Endothelial cell of umbilical vein (primary cell): ENCODE measurements at regions not wholly inside any gene's neighbourhood (a gene's known extent, or its start where the extent isn't known, plus 50 kb on each side); places are given as distances from the start of the nearest gene placed in this dataset.

Experiments
- BruUV-seq: library from RNA; stranded (reverse); fragments of 400-500 nt; replicated peaks from 2 replicates; lab custom pipeline; 2021; lab: Mats Ljungman, UMichigan
- CTCF ChIA-PET: fragments of 300-600, 350-600 bp; sonication (Branson Sonifier 250); formaldehyde crosslinking; loops from one replicate; lab custom pipeline; 2021; ENCODE audit warnings: antibody characterized with exemption, inconsistent platforms; lab: Charles Lee
- POLR2A ChIA-PET: fragments of 300-600, 350-600 bp; sonication (Branson Sonifier 250); formaldehyde crosslinking; loops from one replicate; lab custom pipeline; 2021; ENCODE audit warnings: antibody characterized with exemption, inconsistent platforms; lab: Charles Lee
- DNase-seq: peaks from one replicate; pipeline ENCODE4 v3.0.0-alpha.2; 2011; ENCODE audit warnings: low read depth, low spot score
- FAIRE-seq: peaks from 2 replicates; lab custom pipeline; 2011; peaks lifted over from hg19 to GRCh38; lab: Jason Lieb, UNC
- H2AFZ ChIP-seq: 2 replicates; pipeline ENCODE4 v1.6.0; 2012; ENCODE audit warnings: low read depth, low read length, control low read depth, inconsistent platforms
- H3K27ac ChIP-seq: 2 replicates; pipeline ENCODE4 v1.5.1; 2011; ENCODE audit warnings: low read depth, mild to moderate bottlenecking, control low read depth, low read length, moderate library complexity; ENCODE audit not compliant: insufficient read depth
- H3K27me3 ChIP-seq, 2 experiments: 2 replicates each; pipeline versions ENCODE4 v1.6.0 to v1.6.1; 2011; ENCODE audit warnings: low read length in 2 of 2, mixed read lengths in 1 of 2; ENCODE audit not compliant: control insufficient read depth in 2 of 2, insufficient read depth in 2 of 2
- H3K36me3 ChIP-seq, 2 experiments: 2 replicates in 1 of 2; 3 replicates in 1 of 2; pipeline ENCODE4 v1.5.1; 2011; ENCODE audit warnings: low read length in 2 of 2, mild to moderate bottlenecking in 1 of 2, moderate library complexity in 1 of 2; ENCODE audit not compliant: control insufficient read depth in 2 of 2, insufficient read depth in 2 of 2; ENCODE audit errors: extremely low read depth in 1 of 2
- H3K4me1 ChIP-seq: 3 replicates; pipeline ENCODE4 v1.5.1; 2011; ENCODE audit warnings: mild to moderate bottlenecking, low read length; ENCODE audit not compliant: control insufficient read depth, insufficient read depth; ENCODE audit errors: extremely low read depth
- H3K4me2 ChIP-seq: 2 replicates; pipeline ENCODE4 v1.6.1; 2011; ENCODE audit warnings: low read length, control low read depth, mixed read lengths; ENCODE audit not compliant: insufficient read depth
- H3K4me3 ChIP-seq, 3 experiments: fragments of 200-600 bp in 1 of 3; sonication (generic), shearing (Covaris generic) in 1 of 3; replicated peaks in 1 of 3; 2 replicates each; pipeline ENCODE4 v1.5.1; 2011 to 2016; ENCODE audit warnings: control low read depth in 3 of 3, low read length in 3 of 3, mild to moderate bottlenecking in 2 of 3, inconsistent platforms in 1 of 3, low read depth in 1 of 3, moderate library complexity in 1 of 3; ENCODE audit not compliant: insufficient read depth in 1 of 3
- H3K79me2 ChIP-seq: 2 replicates; pipeline ENCODE4 v1.6.0; 2012; ENCODE audit warnings: low read length, inconsistent platforms; ENCODE audit not compliant: control insufficient read depth, insufficient read depth
- H3K9ac ChIP-seq: replicated peaks from 2 replicates; pipeline ENCODE3; 2011; ENCODE audit warnings: low read length, control low read depth; ENCODE audit not compliant: insufficient read depth; ENCODE audit errors: extremely low read depth
- H3K9me1 ChIP-seq: replicated peaks from 3 replicates; pipeline ENCODE4 v1.6.0; 2011; ENCODE audit warnings: mild to moderate bottlenecking, low read length; ENCODE audit not compliant: control insufficient read depth, insufficient read depth; ENCODE audit errors: extremely low read depth
- H3K9me3 ChIP-seq: replicated peaks from 2 replicates; pipeline ENCODE4 v1.5.1; 2012; ENCODE audit warnings: low read length, inconsistent platforms; ENCODE audit not compliant: control insufficient read depth, insufficient read depth
- H4K20me1 ChIP-seq: replicated peaks from 2 replicates; pipeline ENCODE3; 2011; ENCODE audit warnings: mild to moderate bottlenecking, low read length; ENCODE audit not compliant: control insufficient read depth, insufficient read depth; ENCODE audit errors: extremely low read depth
- EZH2 ChIP-seq: IDR thresholded peaks from 2 replicates; pipeline ENCODE4 v1.6.1; 2012; ENCODE audit warnings: borderline replicate concordance, low read depth, mild to moderate bottlenecking, moderate library complexity, low read length, inconsistent platforms; ENCODE audit not compliant: severe bottlenecking
- FOS ChIP-seq: IDR thresholded peaks from 2 replicates; pipeline ENCODE4 v1.6.1; 2011; ENCODE audit warnings: mild to moderate bottlenecking, low read length, moderate library complexity, borderline replicate concordance; ENCODE audit not compliant: insufficient read depth
- GATA2 ChIP-seq: IDR thresholded peaks from 2 replicates; pipeline ENCODE4 v1.7.0; 2011; ENCODE audit warnings: low read depth, mild to moderate bottlenecking, moderate library complexity, mixed read lengths, low read length; ENCODE audit not compliant: insufficient read length, insufficient read depth
- JUN ChIP-seq: IDR thresholded peaks from 2 replicates; pipeline ENCODE4 v1.6.1; 2011; ENCODE audit warnings: borderline replicate concordance, low read depth; ENCODE audit not compliant: insufficient read length, insufficient read depth
- MYC ChIP-seq: IDR thresholded peaks from one replicate; pipeline ENCODE4 v1.6.1; 2011; ENCODE audit warnings: mild to moderate bottlenecking, low read depth, low read length
- POLR2A ChIP-seq: IDR thresholded peaks from 2 replicates; pipeline ENCODE4 v1.6.1; 2012; ENCODE audit warnings: low read depth, mild to moderate bottlenecking, control low read depth, low read length
- POLR2AphosphoS5 ChIP-seq: IDR thresholded peaks from 2 replicates; pipeline ENCODE4 v1.6.1; 2012; ENCODE audit warnings: low read depth, mild to moderate bottlenecking, control low read depth, low read length, moderate library complexity; ENCODE audit not compliant: insufficient read depth
- dilution Hi-C: fragments of 300-500 bp; cut with MboI; formaldehyde crosslinking; loops from one replicate; pipeline ENCODE4 v1.15.0; 2019; ENCODE audit warnings: low sequenced_read_pairs; ENCODE audit not compliant: extremely low pct_ligation_motif_present
- intact Hi-C: fragments of 100-400 bp; cut with micrococcal nuclease; formaldehyde crosslinking; loops from one replicate; pipeline ENCODE4 v1.10.0; 2022
- TF ChIP-seq, protein P1 (sequence below), 2 donors: IDR thresholded peaks; 1 replicate in 1 of 2; 2 replicates in 1 of 2; pipeline ENCODE4 v1.5.1; 2011; ENCODE audit warnings: low read length in 2 of 2, mild to moderate bottlenecking in 2 of 2, moderate library complexity in 2 of 2, control low read depth in 1 of 2, inconsistent platforms in 1 of 2, low read depth in 1 of 2; ENCODE audit not compliant: insufficient read depth in 1 of 2; ENCODE audit errors: extremely low read depth in 1 of 2
- TF ChIP-seq, protein P2 (sequence below): IDR thresholded peaks from 2 replicates; pipeline ENCODE4 v1.6.1; 2011; ENCODE audit not compliant: insufficient read depth, insufficient read length

DNA sequence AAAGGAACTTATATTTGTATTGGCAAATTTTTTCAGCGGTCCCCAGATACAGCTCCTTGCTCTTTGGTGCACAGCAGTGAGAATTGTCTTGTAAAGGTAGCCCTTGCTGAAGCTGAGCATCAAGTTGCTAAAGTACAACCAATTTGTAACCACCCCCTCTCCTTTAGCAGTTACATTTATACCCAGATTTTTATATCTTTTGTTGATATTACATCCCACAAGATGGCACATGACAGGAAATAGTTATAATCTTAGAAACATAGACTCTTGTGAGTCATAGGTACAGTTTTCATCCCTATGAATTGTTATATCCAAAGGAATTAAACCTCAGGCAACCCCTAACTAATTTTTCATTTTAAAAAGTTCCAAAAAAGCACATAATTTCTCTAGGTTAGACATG, 523.0 kb upstream of the SLITRK1 start:
- Histone ChIP-seq H2AFZ (no peak overlapping the region), H3K9ac (no peak overlapping the region), H3K27ac (no peak overlapping the region), H3K4me3 (no peak overlapping the region), H3K9me1 (no peaks in the 10 kb centered on the region), H3K4me1 (no peaks in the 10 kb centered on the region), H3K27me3 (no peaks in the 10 kb centered on the region), H3K9me3 (peaks cover 8% of the 10 kb centered on the region), H3K4me2 (no peak overlapping the region), H3K79me2 (no peaks in the 10 kb centered on the region), H4K20me1 (no peaks in the 10 kb centered on the region), H3K36me3 (no peaks in the 10 kb centered on the region)
- DNase-seq: no peak
- ChIA-PET CTCF (no interaction called here), POLR2A (no interaction called here)
- BruUV-seq: no TSS peak
- TF ChIP-seq, protein P1, sequence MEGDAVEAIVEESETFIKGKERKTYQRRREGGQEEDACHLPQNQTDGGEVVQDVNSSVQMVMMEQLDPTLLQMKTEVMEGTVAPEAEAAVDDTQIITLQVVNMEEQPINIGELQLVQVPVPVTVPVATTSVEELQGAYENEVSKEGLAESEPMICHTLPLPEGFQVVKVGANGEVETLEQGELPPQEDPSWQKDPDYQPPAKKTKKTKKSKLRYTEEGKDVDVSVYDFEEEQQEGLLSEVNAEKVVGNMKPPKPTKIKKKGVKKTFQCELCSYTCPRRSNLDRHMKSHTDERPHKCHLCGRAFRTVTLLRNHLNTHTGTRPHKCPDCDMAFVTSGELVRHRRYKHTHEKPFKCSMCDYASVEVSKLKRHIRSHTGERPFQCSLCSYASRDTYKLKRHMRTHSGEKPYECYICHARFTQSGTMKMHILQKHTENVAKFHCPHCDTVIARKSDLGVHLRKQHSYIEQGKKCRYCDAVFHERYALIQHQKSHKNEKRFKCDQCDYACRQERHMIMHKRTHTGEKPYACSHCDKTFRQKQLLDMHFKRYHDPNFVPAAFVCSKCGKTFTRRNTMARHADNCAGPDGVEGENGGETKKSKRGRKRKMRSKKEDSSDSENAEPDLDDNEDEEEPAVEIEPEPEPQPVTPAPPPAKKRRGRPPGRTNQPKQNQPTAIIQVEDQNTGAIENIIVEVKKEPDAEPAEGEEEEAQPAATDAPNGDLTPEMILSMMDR (IDR thresholded peaks at IDR 0.05; ENCODE audit: extremely low read depth in 1 of 2, insufficient read depth in 1 of 2, low read depth in 1 of 2, low read length in 2 of 2): no peak
- TF ChIP-seq EZH2 (no peak), FOS (no peak), MYC (no peak), POLR2AphosphoS5 (no peak), GATA2 (no peak), POLR2A (no peak), JUN (no peak)
- TF ChIP-seq, protein P2, sequence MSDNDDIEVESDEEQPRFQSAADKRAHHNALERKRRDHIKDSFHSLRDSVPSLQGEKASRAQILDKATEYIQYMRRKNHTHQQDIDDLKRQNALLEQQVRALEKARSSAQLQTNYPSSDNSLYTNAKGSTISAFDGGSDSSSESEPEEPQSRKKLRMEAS: no peak
- no peak for FAIRE-seq
- intact Hi-C loops (no loop called here), dilution Hi-C loops (no loop called here)
